Activated T-cell treated with anti-CD3 and anti-CD28 coated beads, Interleukin-2, amount 50 U/mL, for 24 hours (primary cell): ENCODE measurements at regions not wholly inside any gene's neighbourhood (a gene's known extent, or its start where the extent isn't known, plus 50 kb on each side); places are given as distances from the start of the nearest gene placed in this dataset.
"Not testable (repeated sequence)": the region's sequence is repeated elsewhere in the genome, so short reads cannot be mapped to it uniquely, and the experiment has no call there.

Experiments
- DNase-seq: peaks from one replicate; pipeline ENCODE4 v3.0.0-alpha.2; 2020
- H3K27ac Mint-ChIP-seq: 2 replicates; pipeline ENCODE4 v1.8.0; 2020; ENCODE audit warnings: mild to moderate bottlenecking, mixed read lengths
- H3K27me3 Mint-ChIP-seq: 2 replicates; pipeline ENCODE4 v1.8.0; 2020; ENCODE audit warnings: mixed read lengths
- H3K36me3 Mint-ChIP-seq: 2 replicates; pipeline ENCODE4 v1.8.0; 2020; ENCODE audit warnings: low read depth, mixed read lengths
- H3K4me1 Mint-ChIP-seq: 2 replicates; pipeline ENCODE4 v1.8.0; 2020; ENCODE audit warnings: low read depth, mixed read lengths
- H3K4me3 Mint-ChIP-seq: 2 replicates; pipeline ENCODE4 v1.8.0; 2020; ENCODE audit warnings: mild to moderate bottlenecking, moderate library complexity, mixed read lengths
- H3K9me3 Mint-ChIP-seq: 2 replicates; pipeline ENCODE4 v1.8.0; 2020; ENCODE audit warnings: mixed read lengths

DNA sequence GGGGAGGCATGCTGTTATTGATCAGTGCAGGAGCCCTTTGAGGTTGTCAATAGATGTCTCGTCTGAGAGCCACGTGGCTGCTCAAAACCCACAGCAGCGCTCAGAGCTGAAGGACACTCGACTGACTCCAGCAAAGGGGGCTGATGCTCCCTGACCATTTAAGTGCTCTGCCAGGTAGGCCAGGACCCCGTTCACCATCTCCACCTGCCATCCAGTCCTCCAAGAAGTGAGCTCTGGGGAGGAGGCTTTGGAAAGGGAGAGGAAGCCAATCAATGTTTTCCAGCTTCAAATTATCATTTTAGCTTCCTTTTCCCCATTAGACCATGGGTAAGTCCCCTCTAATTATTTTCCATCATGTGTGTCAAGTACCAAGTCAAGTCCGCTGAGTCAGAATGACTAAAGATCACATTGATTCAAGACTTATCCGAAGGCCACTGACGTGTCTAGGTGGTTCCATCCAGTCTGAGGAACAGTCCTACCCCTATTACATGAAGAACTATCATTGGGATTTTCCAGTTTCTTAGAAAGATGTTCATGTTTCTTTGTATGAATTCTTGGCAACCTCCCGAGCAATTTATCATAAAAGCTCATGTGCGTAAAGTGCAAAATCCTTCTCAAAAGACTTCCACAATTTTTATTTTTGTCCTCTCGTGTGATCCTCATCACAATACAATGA lies 302.6 kb upstream of the LYZL1 start:
- no peaks in the 10 kb centered on the region for H3K4me1 Mint-ChIP-seq
- no peak overlapping the region for H3K27ac Mint-ChIP-seq
- no peaks in the 10 kb centered on the region for H3K36me3 Mint-ChIP-seq
- peaks cover 2% of the 10 kb centered on the region for H3K27me3 Mint-ChIP-seq
- no peak for DNase-seq
- H3K4me3 Mint-ChIP-seq = no peak overlapping the region
- no peaks in the 10 kb centered on the region for H3K9me3 Mint-ChIP-seq

- no peak overlapping the region for H3K4me3 Mint-ChIP-seq
- no peaks in the 10 kb centered on the region for H3K36me3 Mint-ChIP-seq
- no peak overlapping the region for H3K27ac Mint-ChIP-seq
- peaks cover 2% of the 10 kb centered on the region for H3K27me3 Mint-ChIP-seq
- H3K4me1 Mint-ChIP-seq = no peaks in the 10 kb centered on the region
- no peaks in the 10 kb centered on the region for H3K9me3 Mint-ChIP-seq
- no peak for DNase-seq
These were observed 302.0 kb upstream of the LYZL1 start for GRCh38 chr10:28986856-28987255.

GRCh38 chr10:28987555-28988320 lies 301.1 kb upstream of the LYZL1 start:
- Mint-ChIP-seq H3K4me1 (no peaks in the 10 kb centered on the region), H3K27me3 (peaks cover 2% of the 10 kb centered on the region), H3K4me3 (no peak overlapping the region), H3K27ac (no peak overlapping the region), H3K36me3 (no peaks in the 10 kb centered on the region), H3K9me3 (no peaks in the 10 kb centered on the region)
- DNase-seq = no peak

- Mint-ChIP-seq H3K4me3 (no peak overlapping the region), H3K27me3 (peaks cover 2% of the 10 kb centered on the region), H3K9me3 (no peaks in the 10 kb centered on the region), H3K36me3 (no peaks in the 10 kb centered on the region), H3K4me1 (no peaks in the 10 kb centered on the region), H3K27ac (no peak overlapping the region)
- no peak for DNase-seq
These were observed 299.9 kb upstream of the LYZL1 start for GRCh38 chr10:28988980-28989379.

- Mint-ChIP-seq H3K4me3 (no peak overlapping the region), H3K9me3 (no peaks in the 10 kb centered on the region), H3K36me3 (no peaks in the 10 kb centered on the region), H3K27ac (no peak overlapping the region), H3K4me1 (no peaks in the 10 kb centered on the region), H3K27me3 (peaks cover 4% of the 10 kb centered on the region)
- DNase-seq = peak; percentile 37
These were observed 297.3 kb upstream of the LYZL1 start for GRCh38 chr10:28991333-28992270.

DNA sequence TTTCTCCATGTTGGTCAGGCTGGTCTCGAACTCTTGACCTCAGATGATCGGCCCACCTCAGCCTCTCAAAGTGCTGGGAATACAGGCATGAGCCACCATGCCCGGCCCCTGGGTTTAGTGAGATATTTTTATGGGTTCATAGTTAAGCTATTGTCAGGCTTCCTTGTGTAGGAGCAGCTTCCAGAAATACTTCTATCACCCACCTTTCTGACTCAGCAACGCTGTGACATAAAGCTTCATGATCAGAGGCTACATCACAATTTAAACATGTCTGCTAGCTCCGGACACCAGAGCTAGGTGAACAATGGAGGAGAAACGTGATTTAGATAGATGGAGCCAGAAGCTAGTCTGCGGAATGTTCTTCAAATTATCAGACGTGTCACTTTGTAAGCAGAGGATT lies 295.8 kb upstream of the LYZL1 start:
- DNase-seq = no peak
- Mint-ChIP-seq H3K4me3 (no peak overlapping the region), H3K36me3 (no peaks in the 10 kb centered on the region), H3K27me3 (peaks cover 4% of the 10 kb centered on the region), H3K27ac (no peak overlapping the region), H3K9me3 (no peaks in the 10 kb centered on the region), H3K4me1 (no peaks in the 10 kb centered on the region)

DNA sequence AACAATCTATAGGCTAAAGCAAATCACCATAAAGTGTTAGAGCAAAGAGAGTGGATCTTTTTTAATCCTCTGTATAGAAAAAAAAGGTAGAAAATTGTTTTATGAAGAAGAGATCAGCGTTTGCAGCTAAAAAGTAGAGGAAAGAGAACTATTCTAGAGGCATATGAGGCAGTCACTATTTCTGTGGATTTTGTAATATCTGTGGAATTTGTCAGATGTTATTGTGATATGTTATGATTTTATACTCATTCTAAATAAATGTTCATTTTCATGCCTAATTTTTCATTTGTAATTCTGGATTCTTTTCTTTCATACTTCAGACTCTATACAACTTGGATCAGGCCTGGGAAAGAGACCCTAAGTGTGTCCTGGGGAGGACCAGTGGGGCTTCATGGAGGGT lies 295.0 kb upstream of the LYZL1 start:
- Mint-ChIP-seq H3K27ac (no peak overlapping the region), H3K9me3 (no peaks in the 10 kb centered on the region), H3K36me3 (no peaks in the 10 kb centered on the region), H3K4me3 (no peak overlapping the region), H3K4me1 (no peaks in the 10 kb centered on the region), H3K27me3 (peaks cover 2% of the 10 kb centered on the region)
- DNase-seq = no peak

DNA sequence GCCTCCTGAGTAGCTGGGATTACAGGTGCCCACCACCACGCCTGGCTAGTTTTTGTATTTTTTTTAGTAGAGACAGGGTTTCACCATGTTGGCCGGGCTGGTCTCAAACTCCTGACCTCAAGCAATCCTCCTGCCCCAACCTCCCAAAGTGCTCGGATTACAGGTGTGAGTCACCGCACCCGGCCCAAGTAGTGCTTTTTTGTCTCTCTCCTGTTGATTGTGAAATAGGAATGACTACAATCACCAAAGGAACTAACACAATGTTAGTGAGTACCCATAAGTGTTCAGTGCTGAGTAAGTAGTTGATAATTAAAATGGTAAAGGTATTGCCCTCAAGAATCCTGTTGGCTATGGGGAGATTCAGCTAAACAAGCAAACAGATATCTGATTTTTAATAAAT lies 294.1 kb upstream of the LYZL1 start:
- H3K36me3 Mint-ChIP-seq, H3K27me3 Mint-ChIP-seq, H3K9me3 Mint-ChIP-seq, H3K4me3 Mint-ChIP-seq, H3K27ac Mint-ChIP-seq, DNase-seq, H3K4me1 Mint-ChIP-seq: not testable (repeated sequence)

DNA sequence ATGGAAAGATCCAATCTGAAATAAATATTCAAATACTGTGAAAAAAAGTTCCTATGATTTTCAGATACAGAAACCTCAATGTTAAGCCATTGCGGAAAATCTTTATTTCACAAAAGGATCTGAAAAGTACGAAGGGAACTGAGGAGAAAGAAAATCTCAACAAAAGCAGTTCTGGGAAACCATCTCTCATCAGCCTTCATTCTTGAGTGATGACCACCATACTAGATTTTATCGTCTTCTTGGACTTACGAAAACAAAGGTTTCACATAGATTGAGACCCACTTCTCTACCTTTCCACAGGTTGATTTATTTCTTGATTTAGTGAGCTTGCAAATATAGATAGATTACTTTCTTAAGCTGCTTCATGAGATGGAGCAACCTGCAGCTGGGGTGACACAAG lies 293.4 kb upstream of the LYZL1 start:
- Mint-ChIP-seq H3K4me1 (no peaks in the 10 kb centered on the region), H3K27ac (no peak overlapping the region), H3K4me3 (no peak overlapping the region), H3K9me3 (no peaks in the 10 kb centered on the region), H3K27me3 (peaks cover 2% of the 10 kb centered on the region), H3K36me3 (no peaks in the 10 kb centered on the region)
- no peak for DNase-seq

- Mint-ChIP-seq H3K27me3 (peaks cover 2% of the 10 kb centered on the region), H3K4me3 (no peak overlapping the region), H3K36me3 (no peaks in the 10 kb centered on the region), H3K4me1 (no peaks in the 10 kb centered on the region), H3K27ac (no peak overlapping the region), H3K9me3 (no peaks in the 10 kb centered on the region)
- DNase-seq = no peak
These were observed 292.5 kb upstream of the LYZL1 start for GRCh38 chr10:28996345-28996744.

- Mint-ChIP-seq H3K4me3 (no peak overlapping the region), H3K36me3 (no peaks in the 10 kb centered on the region), H3K27ac (no peak overlapping the region), H3K4me1 (no peaks in the 10 kb centered on the region), H3K9me3 (no peaks in the 10 kb centered on the region), H3K27me3 (peaks cover 5% of the 10 kb centered on the region)
- no peak for DNase-seq
These were observed 291.8 kb upstream of the LYZL1 start for GRCh38 chr10:28996947-28997551.

- Mint-ChIP-seq H3K27ac (no peak overlapping the region), H3K27me3 (peaks cover 5% of the 10 kb centered on the region), H3K9me3 (no peaks in the 10 kb centered on the region), H3K4me1 (no peaks in the 10 kb centered on the region), H3K36me3 (no peaks in the 10 kb centered on the region), H3K4me3 (no peak overlapping the region)
- no peak for DNase-seq
These were observed 291.1 kb upstream of the LYZL1 start for GRCh38 chr10:28997734-28998133.

GRCh38 chr10:29001801-29002200 lies 287.1 kb upstream of the LYZL1 start:
- peaks cover 3% of the 10 kb centered on the region for H3K27me3 Mint-ChIP-seq
- peaks cover 2% of the 10 kb centered on the region for H3K9me3 Mint-ChIP-seq
- DNase-seq = no peak
- no peaks in the 10 kb centered on the region for H3K36me3 Mint-ChIP-seq
- no peaks in the 10 kb centered on the region for H3K4me1 Mint-ChIP-seq
- no peak overlapping the region for H3K4me3 Mint-ChIP-seq
- H3K27ac Mint-ChIP-seq = no peak overlapping the region

DNA sequence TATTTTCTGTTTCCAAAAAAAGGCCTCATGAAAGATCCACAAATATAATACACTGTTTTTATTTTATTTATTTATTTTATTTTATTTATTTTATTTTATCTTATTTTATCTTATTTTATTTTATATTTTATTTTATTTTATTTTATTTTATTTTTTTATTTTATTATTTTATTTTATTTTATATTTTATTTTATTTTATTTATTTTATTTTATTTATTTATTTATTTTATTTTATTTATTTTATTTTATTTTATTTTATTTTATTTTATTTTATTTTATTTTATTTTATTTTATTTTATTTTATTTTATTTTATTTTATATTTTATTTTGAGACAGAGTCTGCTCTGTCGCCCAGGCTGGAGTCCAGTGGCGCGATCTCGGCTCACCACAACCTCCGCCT lies 285.9 kb upstream of the LYZL1 start:
- H3K36me3 Mint-ChIP-seq, H3K4me1 Mint-ChIP-seq, DNase-seq, H3K4me3 Mint-ChIP-seq, H3K27ac Mint-ChIP-seq, H3K27me3 Mint-ChIP-seq, H3K9me3 Mint-ChIP-seq: not testable (repeated sequence)
